Liver (tissue), 8 donors: ENCODE measurements at regions not wholly inside any gene's neighbourhood (a gene's known extent, or its start where the extent isn't known, plus 50 kb on each side); places are given as distances from the start of the nearest gene placed in this dataset.

ENCODE experiments used
- DNase-seq: peaks from one replicate; pipeline ENCODE4 v3.0.0-alpha.2; 2017; ENCODE audit warnings: low spot score
- H3K27ac ChIP-seq, 2 donors: one replicate each; pipeline ENCODE4 v1.7.0; 2013; ENCODE audit warnings: inconsistent platforms in 2 of 2, low read length in 2 of 2, control low read depth in 1 of 2, low read depth in 1 of 2, mild to moderate bottlenecking in 1 of 2
- H3K27me3 ChIP-seq, 4 donors: one replicate each; pipeline versions ENCODE4 v1.6.1 to v1.7.0; 2013; ENCODE audit warnings: low read length in 3 of 4, inconsistent platforms in 1 of 4, mild to moderate bottlenecking in 1 of 4, moderate library complexity in 1 of 4; ENCODE audit not compliant: control insufficient read depth in 4 of 4, insufficient read depth in 4 of 4
- H3K36me3 ChIP-seq, 4 donors: one replicate each; pipeline versions ENCODE4 v1.6.1 to v1.7.0; 2013; ENCODE audit warnings: low read length in 3 of 4, mild to moderate bottlenecking in 3 of 4, low read depth in 1 of 4, moderate library complexity in 1 of 4; ENCODE audit not compliant: control insufficient read depth in 4 of 4, insufficient read depth in 3 of 4
- H3K4me1 ChIP-seq, 4 donors: one replicate each; pipeline versions ENCODE4 v1.6.1 to v1.7.0; 2013; ENCODE audit warnings: low read length in 3 of 4, mild to moderate bottlenecking in 3 of 4, moderate library complexity in 1 of 4; ENCODE audit not compliant: control insufficient read depth in 4 of 4, insufficient read depth in 4 of 4
- H3K4me3 ChIP-seq, 3 donors: one replicate each; pipeline versions ENCODE4 v1.6.1 to v1.7.0; 2013; ENCODE audit warnings: low read length in 3 of 3, control low read depth in 1 of 3, low read depth in 1 of 3, mild to moderate bottlenecking in 1 of 3
- H3K9ac ChIP-seq, 2 donors: one replicate each; pipeline ENCODE4 v1.7.0; 2013; ENCODE audit warnings: low read length in 2 of 2, mild to moderate bottlenecking in 2 of 2, moderate library complexity in 2 of 2, control low read depth in 1 of 2, low read depth in 1 of 2
- H3K9me3 ChIP-seq, 4 donors: one replicate each; pipeline versions ENCODE4 v1.6.1 to v1.7.0; 2013; ENCODE audit warnings: low read length in 3 of 4; ENCODE audit not compliant: control insufficient read depth in 4 of 4
- CTCF ChIP-seq: fragments of 150-350 bp; IDR thresholded peaks from 2 replicates; pipeline ENCODE4 v1.5.1; 2017; ENCODE audit warnings: improper control_type of control experiment, low read depth, low read length; ENCODE audit not compliant: missing input control
- EGR1 ChIP-seq, 2 donors: IDR thresholded peaks; 2 replicates each; pipeline ENCODE4 v1.6.1; 2016 to 2018; ENCODE audit warnings: antibody characterized with exemption in 2 of 2, low read depth in 2 of 2
- FOXA2 ChIP-seq: IDR thresholded peaks from 2 replicates; pipeline ENCODE4 v1.6.1; 2016; ENCODE audit warnings: antibody characterized with exemption
- GABPA ChIP-seq, 2 donors: IDR thresholded peaks in 1 of 2; conservative IDR thresholded peaks in 1 of 2; 2 replicates each; pipeline ENCODE4 v1.6.1; 2016; ENCODE audit warnings: antibody characterized with exemption in 2 of 2, mild to moderate bottlenecking in 1 of 2, moderate library complexity in 1 of 2
- HNF4A ChIP-seq, 2 donors: conservative IDR thresholded peaks; 2 replicates each; pipeline ENCODE4 v1.6.1; 2016; ENCODE audit warnings: antibody characterized with exemption in 2 of 2, mild to moderate bottlenecking in 2 of 2
- JUND ChIP-seq, 2 donors: IDR thresholded peaks; 2 replicates each; pipeline ENCODE4 v1.6.1; 2016; ENCODE audit warnings: antibody characterized with exemption in 2 of 2
- MAX ChIP-seq: IDR thresholded peaks from 2 replicates; pipeline ENCODE4 v1.6.1; 2016; ENCODE audit warnings: antibody characterized with exemption
- RAD21 ChIP-seq, 2 donors: IDR thresholded peaks; 2 replicates each; pipeline ENCODE4 v1.6.1; 2016; ENCODE audit warnings: antibody characterized with exemption in 2 of 2, mild to moderate bottlenecking in 2 of 2
- RXRA ChIP-seq, 2 donors: IDR thresholded peaks; 2 replicates each; pipeline ENCODE4 v1.6.1; 2017 to 2018; ENCODE audit warnings: antibody characterized with exemption in 2 of 2, mild to moderate bottlenecking in 1 of 2
- SP1 ChIP-seq: IDR thresholded peaks from 2 replicates; pipeline ENCODE4 v1.6.1; 2018; ENCODE audit warnings: antibody characterized with exemption, mild to moderate bottlenecking
- TAF1 ChIP-seq: conservative IDR thresholded peaks from 2 replicates; pipeline ENCODE4 v1.6.1; 2016; ENCODE audit warnings: antibody characterized with exemption, mild to moderate bottlenecking
- YY1 ChIP-seq: IDR thresholded peaks from 2 replicates; pipeline ENCODE4 v1.6.1; 2016; ENCODE audit warnings: antibody characterized with exemption, mild to moderate bottlenecking
- WGBS: extraction: QIAGEN DNeasy Blood & Tissue Kit; methylation state at CpG from one replicate; pipeline ENCODE4 v1.1.7; 2013; 5-methylcytosine and 5-hydroxymethylcytosine counted together
- TF ChIP-seq, protein P1 (sequence below): IDR thresholded peaks from 2 replicates; pipeline ENCODE4 v1.6.1; 2016; ENCODE audit warnings: antibody characterized with exemption
- TF ChIP-seq, protein P2 (sequence below): IDR thresholded peaks from 2 replicates; pipeline ENCODE4 v1.6.1; 2016; ENCODE audit warnings: antibody characterized with exemption, mild to moderate bottlenecking
- donor health status: healthy.
- donor health status: healthy.
- donor health status: healthy.
- donor health status: healthy.
- donor health status: healthy.

DNA sequence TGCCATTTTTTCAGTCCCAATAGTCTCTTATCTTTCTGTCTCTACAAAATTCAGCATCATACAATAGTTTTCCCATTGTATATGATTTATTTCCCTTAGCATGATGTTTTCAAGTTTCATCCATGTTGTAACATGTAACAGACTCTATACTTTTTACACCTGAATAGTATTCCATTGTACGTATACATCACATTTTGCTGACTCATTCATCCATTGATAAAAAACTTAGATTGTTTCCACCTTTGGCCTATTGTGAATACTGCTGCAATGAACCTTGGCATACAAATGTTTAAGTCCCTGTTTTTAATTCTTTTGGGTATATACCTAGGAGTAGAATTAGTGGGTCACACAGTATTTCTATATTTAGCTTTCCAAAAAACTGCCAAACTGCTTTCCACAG, 349.3 kb upstream of the CDH2 start:
- Histone ChIP-seq H3K27me3 (no peaks in the 10 kb centered on the region), H3K9me3 (no peaks in the 10 kb centered on the region), H3K27ac (no peak overlapping the region), H3K36me3 (no peaks in the 10 kb centered on the region), H3K9ac (no peak overlapping the region), H3K4me3 (no peak overlapping the region), H3K4me1 (no peaks in the 10 kb centered on the region)
- 86% methylated on average over 1 of the region's 1 CpG for WGBS
- DNase-seq: no peak
- TF ChIP-seq MAX (no peak), FOXA2 (no peak), RAD21 (IDR thresholded peaks at IDR 0.05) (no peak), TAF1 (no peak), YY1 (no peak), HNF4A (conservative IDR thresholded peaks at IDR 0.05) (no peak), GABPA (IDR thresholded peaks at IDR 0.05 in 1 of 2, conservative IDR thresholded peaks at IDR 0.05 in 1 of 2) (no peak)
- TF ChIP-seq, protein P1, sequence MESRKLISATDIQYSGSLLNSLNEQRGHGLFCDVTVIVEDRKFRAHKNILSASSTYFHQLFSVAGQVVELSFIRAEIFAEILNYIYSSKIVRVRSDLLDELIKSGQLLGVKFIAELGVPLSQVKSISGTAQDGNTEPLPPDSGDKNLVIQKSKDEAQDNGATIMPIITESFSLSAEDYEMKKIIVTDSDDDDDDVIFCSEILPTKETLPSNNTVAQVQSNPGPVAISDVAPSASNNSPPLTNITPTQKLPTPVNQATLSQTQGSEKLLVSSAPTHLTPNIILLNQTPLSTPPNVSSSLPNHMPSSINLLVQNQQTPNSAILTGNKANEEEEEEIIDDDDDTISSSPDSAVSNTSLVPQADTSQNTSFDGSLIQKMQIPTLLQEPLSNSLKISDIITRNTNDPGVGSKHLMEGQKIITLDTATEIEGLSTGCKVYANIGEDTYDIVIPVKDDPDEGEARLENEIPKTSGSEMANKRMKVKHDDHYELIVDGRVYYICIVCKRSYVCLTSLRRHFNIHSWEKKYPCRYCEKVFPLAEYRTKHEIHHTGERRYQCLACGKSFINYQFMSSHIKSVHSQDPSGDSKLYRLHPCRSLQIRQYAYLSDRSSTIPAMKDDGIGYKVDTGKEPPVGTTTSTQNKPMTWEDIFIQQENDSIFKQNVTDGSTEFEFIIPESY: no peak
- TF ChIP-seq, protein P2, sequence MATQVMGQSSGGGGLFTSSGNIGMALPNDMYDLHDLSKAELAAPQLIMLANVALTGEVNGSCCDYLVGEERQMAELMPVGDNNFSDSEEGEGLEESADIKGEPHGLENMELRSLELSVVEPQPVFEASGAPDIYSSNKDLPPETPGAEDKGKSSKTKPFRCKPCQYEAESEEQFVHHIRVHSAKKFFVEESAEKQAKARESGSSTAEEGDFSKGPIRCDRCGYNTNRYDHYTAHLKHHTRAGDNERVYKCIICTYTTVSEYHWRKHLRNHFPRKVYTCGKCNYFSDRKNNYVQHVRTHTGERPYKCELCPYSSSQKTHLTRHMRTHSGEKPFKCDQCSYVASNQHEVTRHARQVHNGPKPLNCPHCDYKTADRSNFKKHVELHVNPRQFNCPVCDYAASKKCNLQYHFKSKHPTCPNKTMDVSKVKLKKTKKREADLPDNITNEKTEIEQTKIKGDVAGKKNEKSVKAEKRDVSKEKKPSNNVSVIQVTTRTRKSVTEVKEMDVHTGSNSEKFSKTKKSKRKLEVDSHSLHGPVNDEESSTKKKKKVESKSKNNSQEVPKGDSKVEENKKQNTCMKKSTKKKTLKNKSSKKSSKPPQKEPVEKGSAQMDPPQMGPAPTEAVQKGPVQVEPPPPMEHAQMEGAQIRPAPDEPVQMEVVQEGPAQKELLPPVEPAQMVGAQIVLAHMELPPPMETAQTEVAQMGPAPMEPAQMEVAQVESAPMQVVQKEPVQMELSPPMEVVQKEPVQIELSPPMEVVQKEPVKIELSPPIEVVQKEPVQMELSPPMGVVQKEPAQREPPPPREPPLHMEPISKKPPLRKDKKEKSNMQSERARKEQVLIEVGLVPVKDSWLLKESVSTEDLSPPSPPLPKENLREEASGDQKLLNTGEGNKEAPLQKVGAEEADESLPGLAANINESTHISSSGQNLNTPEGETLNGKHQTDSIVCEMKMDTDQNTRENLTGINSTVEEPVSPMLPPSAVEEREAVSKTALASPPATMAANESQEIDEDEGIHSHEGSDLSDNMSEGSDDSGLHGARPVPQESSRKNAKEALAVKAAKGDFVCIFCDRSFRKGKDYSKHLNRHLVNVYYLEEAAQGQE: no peak

- Histone ChIP-seq H3K27me3 (no peaks in the 10 kb centered on the region), H3K4me1 (no peaks in the 10 kb centered on the region), H3K9ac (no peak overlapping the region), H3K36me3 (no peaks in the 10 kb centered on the region), H3K4me3 (no peak overlapping the region), H3K9me3 (no peaks in the 10 kb centered on the region), H3K27ac (no peak overlapping the region)
- 75% methylated on average over 10 of the region's 10 CpGs for WGBS
- DNase-seq: no peak
- TF ChIP-seq JUND (IDR thresholded peaks at IDR 0.05) (no peak), FOXA2 (no peak), RXRA (IDR thresholded peaks at IDR 0.05) (no peak), EGR1 (IDR thresholded peaks at IDR 0.05; ENCODE audit: low read depth in 2 of 2) (no peak), RAD21 (IDR thresholded peaks at IDR 0.05) (no peak), CTCF (no peak), SP1 (no peak)
- TF ChIP-seq, protein P2: no peak
- TF ChIP-seq, protein P1: no peak
Measured at GRCh38 chr18:28523758-28524475, 347.0 kb upstream of the CDH2 start.
